ENCODE measurements at regions not wholly inside any gene's neighbourhood (a gene's known extent, or its start where the extent isn't known, plus 50 kb on each side); places are given as distances from the start of the nearest gene placed in this dataset.

DNA sequence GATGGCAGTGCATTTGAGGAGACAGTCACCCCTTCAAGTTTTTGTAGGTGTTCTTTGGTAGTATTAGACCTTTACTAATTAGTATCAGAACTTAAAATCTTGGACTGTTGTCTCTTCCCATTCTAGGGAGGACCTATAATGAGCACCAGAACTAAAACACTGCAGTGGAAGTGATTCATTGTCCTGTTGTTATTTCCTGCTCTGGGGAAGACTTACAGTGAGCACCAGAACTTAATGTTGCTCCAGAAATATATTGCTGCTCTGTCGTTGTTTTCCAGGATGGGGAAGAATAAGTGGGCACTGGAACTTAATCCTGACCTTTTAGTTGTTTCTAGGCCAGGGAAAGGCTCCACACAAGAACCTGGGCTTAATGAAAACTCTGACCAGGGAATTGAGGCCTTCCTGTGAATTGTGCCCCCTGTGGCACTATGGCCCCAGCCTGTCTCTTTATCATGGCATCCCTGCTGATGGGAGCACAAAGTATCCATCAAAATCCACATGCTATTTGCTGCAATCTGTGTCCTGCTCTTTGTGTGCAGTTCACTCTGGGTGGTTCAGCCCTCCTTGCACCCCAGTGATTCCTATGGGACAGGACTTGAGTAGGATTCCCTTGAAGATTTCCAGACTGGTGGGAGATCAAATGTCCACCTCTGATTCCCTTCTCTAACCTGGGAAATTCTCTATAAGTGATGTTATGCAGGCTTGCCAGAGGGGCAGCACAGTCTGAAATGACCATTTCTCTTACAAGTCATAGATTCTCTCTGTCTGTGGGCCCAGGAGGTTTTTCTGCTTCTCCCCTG lies 175.8 kb downstream of the PAWR start:
- no peak for TF ChIP-seq POLR2A (IDR thresholded peaks at IDR 0.05)
- TF ChIP-seq, protein P1, sequence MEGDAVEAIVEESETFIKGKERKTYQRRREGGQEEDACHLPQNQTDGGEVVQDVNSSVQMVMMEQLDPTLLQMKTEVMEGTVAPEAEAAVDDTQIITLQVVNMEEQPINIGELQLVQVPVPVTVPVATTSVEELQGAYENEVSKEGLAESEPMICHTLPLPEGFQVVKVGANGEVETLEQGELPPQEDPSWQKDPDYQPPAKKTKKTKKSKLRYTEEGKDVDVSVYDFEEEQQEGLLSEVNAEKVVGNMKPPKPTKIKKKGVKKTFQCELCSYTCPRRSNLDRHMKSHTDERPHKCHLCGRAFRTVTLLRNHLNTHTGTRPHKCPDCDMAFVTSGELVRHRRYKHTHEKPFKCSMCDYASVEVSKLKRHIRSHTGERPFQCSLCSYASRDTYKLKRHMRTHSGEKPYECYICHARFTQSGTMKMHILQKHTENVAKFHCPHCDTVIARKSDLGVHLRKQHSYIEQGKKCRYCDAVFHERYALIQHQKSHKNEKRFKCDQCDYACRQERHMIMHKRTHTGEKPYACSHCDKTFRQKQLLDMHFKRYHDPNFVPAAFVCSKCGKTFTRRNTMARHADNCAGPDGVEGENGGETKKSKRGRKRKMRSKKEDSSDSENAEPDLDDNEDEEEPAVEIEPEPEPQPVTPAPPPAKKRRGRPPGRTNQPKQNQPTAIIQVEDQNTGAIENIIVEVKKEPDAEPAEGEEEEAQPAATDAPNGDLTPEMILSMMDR (IDR thresholded peaks at IDR 0.05), result no peak
